DND-41 (cell line): ENCODE measurements at regions not wholly inside any gene's neighbourhood (a gene's known extent, or its start where the extent isn't known, plus 50 kb on each side); places are given as distances from the start of the nearest gene placed in this dataset.

Experiments used
- CTCF ChIP-seq: IDR thresholded peaks from 2 replicates; pipeline ENCODE4 v1.5.1; 2012; ENCODE audit warnings: borderline replicate concordance, low read length, moderate library complexity, mild to moderate bottlenecking; ENCODE audit not compliant: poor library complexity, severe bottlenecking; ENCODE audit errors: extremely low read depth
- EZH2 ChIP-seq: IDR thresholded peaks from 3 replicates; pipeline ENCODE4 v1.6.1; 2012; ENCODE audit warnings: borderline replicate concordance, low read depth, mild to moderate bottlenecking, moderate library complexity, low read length, inconsistent platforms; ENCODE audit not compliant: severe bottlenecking

GRCh38 chr6:118718903-118719302 is 67.5 kb upstream of the CEP85L start:
- TF ChIP-seq CTCF, result no peak
- no peak for TF ChIP-seq EZH2
